ENCODE measurements at regions not wholly inside any gene's neighbourhood (a gene's known extent, or its start where the extent isn't known, plus 50 kb on each side); places are given as distances from the start of the nearest gene placed in this dataset.

DNA sequence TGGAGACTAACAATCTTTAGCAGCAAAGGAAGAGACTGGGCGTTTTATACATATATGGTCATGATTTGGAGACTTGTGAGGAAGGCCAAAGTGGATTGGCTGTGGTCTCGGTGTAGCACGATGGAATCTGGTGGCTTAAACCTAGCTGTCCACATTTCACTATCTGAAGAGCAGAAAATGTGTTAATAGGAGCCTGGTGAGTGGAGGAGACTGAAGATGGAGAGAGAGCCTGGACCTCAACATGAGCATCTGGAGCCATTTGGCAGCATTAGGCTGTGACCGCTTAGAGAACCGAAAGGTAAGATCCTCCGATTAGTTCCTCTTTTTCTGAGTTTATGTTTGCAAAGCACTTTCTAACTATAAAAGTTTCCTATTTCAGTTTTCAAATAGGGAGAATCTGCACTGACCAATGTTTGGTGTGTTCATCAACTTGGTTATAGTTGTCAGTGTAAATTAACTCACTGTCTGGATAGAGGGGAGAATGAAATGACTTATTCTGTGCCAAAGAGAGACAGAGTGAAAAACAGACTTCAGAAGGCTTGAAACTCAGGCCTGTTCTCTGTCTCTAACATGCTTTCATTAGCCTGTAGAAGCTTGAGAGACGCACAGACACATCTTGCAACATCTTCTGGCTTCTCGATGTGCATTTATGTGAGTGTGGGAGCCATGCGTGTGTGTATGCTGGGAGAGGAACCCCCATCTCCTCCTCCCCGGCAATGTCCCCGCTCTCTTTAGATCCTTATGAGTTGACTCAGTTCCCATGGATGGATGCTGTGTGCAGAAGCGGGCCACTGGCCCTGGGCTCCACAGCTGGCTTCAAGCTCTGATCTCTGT lies 244.7 kb upstream of the TBL1XR1 start:
- intact Hi-C loops (cut with DNase I), result no loop called here
- H3K4me1 ChIP-seq (replicated peaks in 1 of 2), result peaks cover 4 to 27% of the 10 kb centered on the region in 2 donors
- WGBS, 4 donors, result 83 to 88% (median 83%) methylated on average over 12 of the region's 12 CpGs
- H3K4me3 ChIP-seq, result no peak overlapping the region
- TF ChIP-seq, protein P1, sequence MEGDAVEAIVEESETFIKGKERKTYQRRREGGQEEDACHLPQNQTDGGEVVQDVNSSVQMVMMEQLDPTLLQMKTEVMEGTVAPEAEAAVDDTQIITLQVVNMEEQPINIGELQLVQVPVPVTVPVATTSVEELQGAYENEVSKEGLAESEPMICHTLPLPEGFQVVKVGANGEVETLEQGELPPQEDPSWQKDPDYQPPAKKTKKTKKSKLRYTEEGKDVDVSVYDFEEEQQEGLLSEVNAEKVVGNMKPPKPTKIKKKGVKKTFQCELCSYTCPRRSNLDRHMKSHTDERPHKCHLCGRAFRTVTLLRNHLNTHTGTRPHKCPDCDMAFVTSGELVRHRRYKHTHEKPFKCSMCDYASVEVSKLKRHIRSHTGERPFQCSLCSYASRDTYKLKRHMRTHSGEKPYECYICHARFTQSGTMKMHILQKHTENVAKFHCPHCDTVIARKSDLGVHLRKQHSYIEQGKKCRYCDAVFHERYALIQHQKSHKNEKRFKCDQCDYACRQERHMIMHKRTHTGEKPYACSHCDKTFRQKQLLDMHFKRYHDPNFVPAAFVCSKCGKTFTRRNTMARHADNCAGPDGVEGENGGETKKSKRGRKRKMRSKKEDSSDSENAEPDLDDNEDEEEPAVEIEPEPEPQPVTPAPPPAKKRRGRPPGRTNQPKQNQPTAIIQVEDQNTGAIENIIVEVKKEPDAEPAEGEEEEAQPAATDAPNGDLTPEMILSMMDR (IDR thresholded peaks at IDR 0.05), result no peak
- TF ChIP-seq POLR2A (IDR thresholded peaks at IDR 0.05), result no peak
- no peaks in the 10 kb centered on the region for H3K27me3 ChIP-seq
- DNase-seq, result peak in 1 of 7 donors; percentile 16
- no peaks in the 10 kb centered on the region for H3K9me3 ChIP-seq (replicated peaks in 1 of 3)
- no peaks in the 10 kb centered on the region for H3K36me3 ChIP-seq (replicated peaks in 1 of 2)
- peak overlapping the region in 1 of 5 donors; percentile 27 for H3K27ac ChIP-seq

DNA sequence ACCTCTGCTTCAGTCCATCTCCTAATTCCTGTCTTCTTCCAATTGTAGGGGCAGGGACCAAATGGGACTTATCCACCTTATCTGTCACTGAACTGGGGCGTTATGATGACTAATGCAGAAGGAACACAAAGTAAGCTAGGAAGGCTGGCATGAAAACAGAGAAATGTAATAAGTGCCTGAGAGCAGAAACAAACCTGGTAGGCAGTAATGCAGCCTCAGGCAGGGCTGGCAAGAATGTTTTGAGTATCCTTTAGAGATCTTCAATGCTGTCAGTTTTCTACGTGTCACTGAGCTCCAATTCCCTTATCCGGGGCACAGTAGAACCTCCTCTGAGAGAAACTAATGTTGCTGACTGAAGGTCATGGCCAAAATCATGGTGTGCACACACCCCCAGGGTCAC lies 246.2 kb upstream of the TBL1XR1 start:
- peaks cover 0 to 20% of the 10 kb centered on the region in 2 donors for H3K4me1 ChIP-seq (replicated peaks in 1 of 2)
- H3K9me3 ChIP-seq (replicated peaks in 1 of 3), result no peaks in the 10 kb centered on the region
- peak; percentile 31 to 68 (median 53) for DNase-seq
- intact Hi-C loops (cut with DNase I), result no loop called here
- peak overlapping the region in 4 of 5 donors; percentile 22 to 84 (median 66) for H3K27ac ChIP-seq
- H3K27me3 ChIP-seq, result no peaks in the 10 kb centered on the region
- peak overlapping the region in 1 of 4 donors; percentile 20 for H3K4me3 ChIP-seq
- no peaks in the 10 kb centered on the region for H3K36me3 ChIP-seq (replicated peaks in 1 of 2)
- peak in 1 of 2 donors; percentile 29 for TF ChIP-seq POLR2A (IDR thresholded peaks at IDR 0.05)
- TF ChIP-seq, protein P1 (IDR thresholded peaks at IDR 0.05), result no peak
- WGBS, 4 donors, result 22 to 34% (median 28%) methylated on average over 3 of the region's 3 CpGs

DNA sequence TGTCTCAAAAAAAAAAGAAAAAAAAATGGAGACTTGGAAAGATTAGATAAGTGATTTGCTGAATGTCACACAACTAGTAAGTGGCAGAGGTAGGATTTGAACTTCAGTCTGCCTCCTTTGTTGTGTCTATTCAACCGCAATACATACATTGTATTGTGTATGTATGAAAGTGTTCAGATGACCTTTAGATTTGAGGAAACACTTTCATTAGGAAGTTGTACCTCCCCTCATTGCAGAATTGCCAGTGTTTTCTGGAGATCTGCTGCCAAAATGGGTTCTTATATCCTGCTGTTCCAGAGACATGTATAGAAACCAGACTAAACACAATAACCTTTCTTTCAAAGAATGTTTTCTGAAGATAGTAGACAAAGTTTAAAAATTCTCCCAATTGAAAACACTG lies 247.4 kb upstream of the TBL1XR1 start:
- H3K4me1 ChIP-seq (replicated peaks in 1 of 2), result peaks cover 0 to 20% of the 10 kb centered on the region in 2 donors
- H3K36me3 ChIP-seq (replicated peaks in 1 of 2), result no peaks in the 10 kb centered on the region
- WGBS, 4 donors, result 88 to 100% (median 91%) methylated on average over 1 of the region's 1 CpG
- no peak overlapping the region for H3K27ac ChIP-seq
- no peaks in the 10 kb centered on the region for H3K9me3 ChIP-seq (replicated peaks in 1 of 3)
- TF ChIP-seq, protein P1 (IDR thresholded peaks at IDR 0.05), result no peak
- no peak for TF ChIP-seq POLR2A (IDR thresholded peaks at IDR 0.05)
- no peak overlapping the region for H3K4me3 ChIP-seq
- DNase-seq, result no peak
- H3K27me3 ChIP-seq, result no peaks in the 10 kb centered on the region
- intact Hi-C loops (cut with DNase I), result no loop called here

DNA sequence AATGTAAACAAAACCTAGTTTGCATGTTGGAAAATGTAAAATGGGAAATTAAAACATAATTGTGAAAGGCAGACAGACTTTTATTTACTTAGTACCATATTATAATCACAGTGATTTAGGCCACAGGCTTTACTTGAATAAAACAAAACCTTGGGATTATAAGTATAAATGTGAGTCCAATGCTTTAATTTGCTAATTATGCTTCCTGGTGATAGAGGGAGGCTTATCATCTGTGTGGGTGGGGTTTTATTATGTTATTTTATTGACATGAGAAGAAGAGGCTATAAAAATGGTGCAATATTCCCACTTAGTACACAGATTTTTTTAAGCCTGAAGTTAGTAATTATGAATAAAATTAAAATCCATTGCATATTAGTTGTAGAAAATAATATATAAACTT lies 248.3 kb upstream of the TBL1XR1 start:
- Histone ChIP-seq H3K4me3 (no peak overlapping the region), H3K27ac (no peak overlapping the region), H3K27me3 (no peaks in the 10 kb centered on the region), H3K9me3 (replicated peaks in 1 of 3) (no peaks in the 10 kb centered on the region), H3K36me3 (replicated peaks in 1 of 2) (no peaks in the 10 kb centered on the region), H3K4me1 (replicated peaks in 1 of 2) (peaks cover 0 to 20% of the 10 kb centered on the region in 2 donors)
- intact Hi-C loops (cut with DNase I), result no loop called here
- TF ChIP-seq, protein P1 (IDR thresholded peaks at IDR 0.05), result no peak
- TF ChIP-seq POLR2A (IDR thresholded peaks at IDR 0.05), result no peak
- DNase-seq, result no peak

Measured in adrenal gland (tissue), 9 donors.